Spleen (tissue), 11 donors: ENCODE measurements at regions not wholly inside any gene's neighbourhood (a gene's known extent, or its start where the extent isn't known, plus 50 kb on each side); places are given as distances from the start of the nearest gene placed in this dataset.

ENCODE experiments used
- DNase-seq: peaks from one replicate; pipeline ENCODE4 v3.0.0-alpha.2; 2020
- H3K27ac ChIP-seq, 8 donors: fragments of 200-600 bp; sonication (generic) in 7 of 8; 1 replicate in 4 of 8; 2 replicates in 4 of 8; pipeline versions ENCODE4 v1.5.0 to v1.8.0; 2016 to 2021; ENCODE audit warnings: inconsistent platforms in 4 of 8, mild to moderate bottlenecking in 4 of 8, moderate library complexity in 1 of 8
- H3K27me3 ChIP-seq, 7 donors: fragments of 200-600 bp; sonication (generic) in 6 of 7; replicated peaks in 1 of 7; 1 replicate in 4 of 7; 2 replicates in 3 of 7; pipeline versions ENCODE4 v1.5.0 to v1.8.0; 2016 to 2021; ENCODE audit warnings: inconsistent platforms in 3 of 7, mild to moderate bottlenecking in 1 of 7
- H3K36me3 ChIP-seq, 6 donors: fragments of 200-600 bp; sonication (generic) in 5 of 6; 1 replicate in 4 of 6; 2 replicates in 2 of 6; pipeline versions ENCODE4 v1.5.0 to v1.8.0; 2016 to 2021; ENCODE audit warnings: inconsistent platforms in 2 of 6
- H3K4me1 ChIP-seq, 6 donors: fragments of 200-600 bp; sonication (generic) in 5 of 6; 1 replicate in 3 of 6; 2 replicates in 3 of 6; pipeline versions ENCODE4 v1.5.0 to v1.8.0; 2016 to 2021; ENCODE audit warnings: inconsistent platforms in 3 of 6
- H3K4me3 ChIP-seq, 8 donors: fragments of 200-600 bp; sonication (generic) in 7 of 8; 1 replicate in 4 of 8; 2 replicates in 4 of 8; pipeline versions ENCODE4 v1.5.0 to v1.8.0; 2016 to 2021; ENCODE audit warnings: inconsistent platforms in 4 of 8, mild to moderate bottlenecking in 4 of 8, moderate library complexity in 2 of 8
- H3K9me3 ChIP-seq, 8 donors: fragments of 200-600 bp; sonication (generic) in 7 of 8; 1 replicate in 4 of 8; 2 replicates in 4 of 8; pipeline versions ENCODE4 v1.5.0 to v1.8.0; 2016 to 2021; ENCODE audit warnings: inconsistent platforms in 4 of 8
- CTCF ChIP-seq, 11 experiments: fragments of 200-600 bp in 7 of 11; fragments of 450-650 bp in 4 of 11; sonication (generic) in 4 of 11; IDR thresholded peaks in 8 of 11; conservative IDR thresholded peaks in 3 of 11; 1 replicate in 7 of 11; 2 replicates in 4 of 11; pipeline versions ENCODE4 v1.4.0 to v1.8.0; 2016 to 2021; ENCODE audit warnings: antibody characterized with exemption in 11 of 11, inconsistent platforms in 4 of 11, mild to moderate bottlenecking in 1 of 11
- POLR2A ChIP-seq, 3 donors: fragments of 450-650 bp; IDR thresholded peaks; one replicate each; pipeline ENCODE4 v1.5.1; 2017; ENCODE audit warnings: antibody characterized with exemption in 3 of 3, mild to moderate bottlenecking in 1 of 3
- POLR2AphosphoS5 ChIP-seq, 3 donors: sonication (generic); formaldehyde crosslinking; IDR thresholded peaks; one replicate each; pipeline ENCODE4 v1.5.1; 2017; ENCODE audit warnings: antibody characterized with exemption in 3 of 3
- WGBS, 5 donors: extraction: QIAGEN DNeasy Blood & Tissue Kit in 3 of 5; methylation state at CpG; one replicate each; pipeline versions ENCODE4 v1.1.5 to v1.1.7; 2013 to 2018; 5-methylcytosine and 5-hydroxymethylcytosine counted together
- intact Hi-C: fragments of 100-400 bp; cut with DNase I; formaldehyde crosslinking; loops from one replicate; pipeline ENCODE4 v1.15.0; 2023; ENCODE audit warnings: low total_unique reads
- donor health status: healthy with polysubstance abuse.
- donor health status: DM: no; HTN: no; CAD: no; lungs with moderate emphysema.
- donor health status: DM: no; HTN: no; CAD: no.
- donor health status: Bipolar disorder and iron deficiency.
- donor health status: healthy.
- donor health status: DM: no; HTN: no; CAD: no.
- donor health status: DM: yes; HTN: yes; CAD: no.

- intact Hi-C loops, result no loop called here
- WGBS, 5 donors, result 24 to 45% (median 34%) methylated on average over 5 of the region's 5 CpGs
- TF ChIP-seq POLR2A (IDR thresholded peaks at IDR 0.05) (no peak), CTCF (IDR thresholded peaks at IDR 0.05 in 8 of 11, conservative IDR thresholded peaks at IDR 0.05 in 3 of 11) (no peak), POLR2AphosphoS5 (IDR thresholded peaks at IDR 0.05) (no peak)
- DNase-seq, result no peak
- Histone ChIP-seq H3K4me1 (no peaks in the 10 kb centered on the region), H3K9me3 (peaks cover 0 to 13% (median 2%) of the 10 kb centered on the region in 8 donors), H3K27me3 (no peaks in the 10 kb centered on the region), H3K4me3 (no peak overlapping the region), H3K36me3 (no peaks in the 10 kb centered on the region), H3K27ac (peak overlapping the region in 7 of 8 donors; percentile 37 to 75 (median 54))
Observed at GRCh38 chr16:63323722-63324705, 1287.8 kb upstream of the CDH8 start.

GRCh38 chr16:63323055-63323454, 1286.8 kb upstream of the CDH8 start:
- Histone ChIP-seq H3K4me3 (no peak overlapping the region), H3K27ac (peak overlapping the region in 3 of 8 donors; percentile 57 to 75 (median 64)), H3K9me3 (peaks cover 0 to 13% (median 2%) of the 10 kb centered on the region in 8 donors), H3K27me3 (no peaks in the 10 kb centered on the region), H3K4me1 (no peaks in the 10 kb centered on the region), H3K36me3 (no peaks in the 10 kb centered on the region)
- no peak for DNase-seq
- intact Hi-C loops, result no loop called here
- TF ChIP-seq POLR2AphosphoS5 (IDR thresholded peaks at IDR 0.05) (no peak), POLR2A (IDR thresholded peaks at IDR 0.05) (no peak), CTCF (IDR thresholded peaks at IDR 0.05 in 8 of 11, conservative IDR thresholded peaks at IDR 0.05 in 3 of 11) (no peak)
- WGBS, 5 donors, result 10 to 29% (median 26%) methylated on average over 1 of the region's 1 CpG

- 86 to 98% (median 88%) methylated on average over 1 of the region's 1 CpG for WGBS, 5 donors
- intact Hi-C loops, result no loop called here
- no peaks in the 10 kb centered on the region for H3K4me1 ChIP-seq
- TF ChIP-seq POLR2AphosphoS5 (IDR thresholded peaks at IDR 0.05) (no peak), CTCF (IDR thresholded peaks at IDR 0.05 in 8 of 11, conservative IDR thresholded peaks at IDR 0.05 in 3 of 11) (no peak), POLR2A (IDR thresholded peaks at IDR 0.05) (no peak)
- H3K36me3 ChIP-seq, result no peaks in the 10 kb centered on the region
- no peak overlapping the region for H3K27ac ChIP-seq
- H3K9me3 ChIP-seq, result peaks cover 0 to 3% (median 0%) of the 10 kb centered on the region in 8 donors
- H3K27me3 ChIP-seq, result no peaks in the 10 kb centered on the region
- H3K4me3 ChIP-seq, result no peak overlapping the region
- DNase-seq, result no peak
Observed at GRCh38 chr16:63315229-63315628, 1279.0 kb upstream of the CDH8 start.

- TF ChIP-seq POLR2AphosphoS5 (IDR thresholded peaks at IDR 0.05) (peak in 1 of 3 donors; percentile 66), CTCF (IDR thresholded peaks at IDR 0.05 in 8 of 11, conservative IDR thresholded peaks at IDR 0.05 in 3 of 11) (no peak)
- WGBS, 5 donors, result 0 to 14% (median 5%) methylated on average over 1 of the region's 1 CpG
- Histone ChIP-seq H3K27ac (peak overlapping the region in 7 of 8 donors; percentile 2 to 71 (median 45)), H3K4me1 (no peaks in the 10 kb centered on the region), H3K4me3 (no peak overlapping the region), H3K27me3 (no peaks in the 10 kb centered on the region), H3K9me3 (peaks cover 0 to 7% (median 0%) of the 10 kb centered on the region in 8 donors), H3K36me3 (no peaks in the 10 kb centered on the region)
- intact Hi-C loops, result no loop called here
- DNase-seq, result no peak
Observed at GRCh38 chr16:63312346-63312745, 1276.1 kb upstream of the CDH8 start.
